ENCODE measurements at regions not wholly inside any gene's neighbourhood (a gene's known extent, or its start where the extent isn't known, plus 50 kb on each side); places are given as distances from the start of the nearest gene placed in this dataset.

- no peak for DNase-seq (ENCODE audit: low spot score)
These were observed 240.8 kb upstream of the FGGY start for GRCh38 chr1:59055908-59056719.

- DNase-seq (ENCODE audit: low spot score), result no peak
These were observed 239.6 kb upstream of the FGGY start for GRCh38 chr1:59057211-59057694.

- DNase-seq (ENCODE audit: low spot score), result no peak
These were observed 239.1 kb upstream of the FGGY start for GRCh38 chr1:59057796-59058195.

- DNase-seq (ENCODE audit: low spot score), result no peak
These were observed 238.0 kb upstream of the FGGY start for GRCh38 chr1:59058665-59059439.

- DNase-seq (ENCODE audit: low spot score), result no peak
These were observed 235.0 kb upstream of the FGGY start for GRCh38 chr1:59061876-59062275.

- peak; percentile 49 for DNase-seq (ENCODE audit: low spot score)
These were observed 234.2 kb upstream of the FGGY start for GRCh38 chr1:59062743-59063142.

GRCh38 chr1:59063501-59063900 lies 233.4 kb upstream of the FGGY start:
- DNase-seq (ENCODE audit: low spot score), result no peak

- no peak for DNase-seq (ENCODE audit: low spot score)
These were observed 232.3 kb upstream of the FGGY start for GRCh38 chr1:59064592-59064991.

- no peak for DNase-seq (ENCODE audit: low spot score)
These were observed 230.7 kb upstream of the FGGY start for GRCh38 chr1:59066236-59066635.

- DNase-seq (ENCODE audit: low spot score), result no peak
These were observed 226.3 kb upstream of the FGGY start for GRCh38 chr1:59070610-59071009.

GRCh38 chr1:59071289-59071688 lies 225.6 kb upstream of the FGGY start:
- DNase-seq (ENCODE audit: low spot score), result peak; percentile 37

- peak; percentile 39 for DNase-seq (ENCODE audit: low spot score)
These were observed 224.9 kb upstream of the FGGY start for GRCh38 chr1:59071876-59072582.

- DNase-seq (ENCODE audit: low spot score), result no peak
These were observed 224.3 kb upstream of the FGGY start for GRCh38 chr1:59072583-59072947.

GRCh38 chr1:59074598-59074997 lies 222.3 kb upstream of the FGGY start:
- no peak for DNase-seq (ENCODE audit: low spot score)

- no peak for DNase-seq (ENCODE audit: low spot score)
These were observed 221.9 kb upstream of the FGGY start for GRCh38 chr1:59075021-59075420.

GRCh38 chr1:59076612-59077011 lies 220.3 kb upstream of the FGGY start:
- DNase-seq (ENCODE audit: low spot score), result no peak

GRCh38 chr1:59077466-59078069 lies 219.3 kb upstream of the FGGY start:
- DNase-seq (ENCODE audit: low spot score), result no peak

GRCh38 chr1:59078070-59078800 lies 218.7 kb upstream of the FGGY start:
- DNase-seq (ENCODE audit: low spot score), result no peak

GRCh38 chr1:59078866-59079265 lies 218.0 kb upstream of the FGGY start:
- DNase-seq (ENCODE audit: low spot score), result no peak

GRCh38 chr1:59079434-59080140 lies 217.3 kb upstream of the FGGY start:
- DNase-seq (ENCODE audit: low spot score), result no peak

- DNase-seq (ENCODE audit: low spot score), result no peak
These were observed 215.7 kb upstream of the FGGY start for GRCh38 chr1:59081181-59081580.
